PFSK-1 (cell line): ENCODE measurements at regions not wholly inside any gene's neighbourhood (a gene's known extent, or its start where the extent isn't known, plus 50 kb on each side); places are given as distances from the start of the nearest gene placed in this dataset.

ENCODE experiments used
- FOXP2 ChIP-seq: optimal IDR thresholded peaks from 2 replicates; pipeline ENCODE3; 2011; ENCODE audit warnings: borderline replicate concordance, control low read depth, inconsistent platforms; ENCODE audit not compliant: insufficient read depth; ENCODE audit errors: extremely low read length, extremely low read depth
- POLR2AphosphoS5 ChIP-seq: IDR thresholded peaks from 2 replicates; pipeline ENCODE4 v1.6.1; 2012; ENCODE audit warnings: low read depth, mild to moderate bottlenecking, control low read depth, low read length, moderate library complexity
- SIN3A ChIP-seq: IDR thresholded peaks from 2 replicates; pipeline ENCODE4 v1.6.1; 2012; ENCODE audit warnings: mild to moderate bottlenecking, low read length, moderate library complexity, borderline replicate concordance; ENCODE audit not compliant: insufficient read depth
- TAF1 ChIP-seq: IDR thresholded peaks from 2 replicates; pipeline ENCODE4 v1.6.1; 2012; ENCODE audit warnings: low read length, control low read depth, borderline replicate concordance; ENCODE audit not compliant: insufficient read depth
- TF ChIP-seq, protein P1 (sequence below), 2 experiments: IDR thresholded peaks; 2 replicates each; pipeline versions ENCODE4 v1.6.1 to v1.8.0; 2011 to 2012; ENCODE audit warnings: low read depth in 2 of 2, low read length in 2 of 2, control low read depth in 1 of 2, inconsistent platforms in 1 of 2, mild to moderate bottlenecking in 1 of 2, moderate library complexity in 1 of 2; ENCODE audit not compliant: insufficient read depth in 1 of 2

DNA sequence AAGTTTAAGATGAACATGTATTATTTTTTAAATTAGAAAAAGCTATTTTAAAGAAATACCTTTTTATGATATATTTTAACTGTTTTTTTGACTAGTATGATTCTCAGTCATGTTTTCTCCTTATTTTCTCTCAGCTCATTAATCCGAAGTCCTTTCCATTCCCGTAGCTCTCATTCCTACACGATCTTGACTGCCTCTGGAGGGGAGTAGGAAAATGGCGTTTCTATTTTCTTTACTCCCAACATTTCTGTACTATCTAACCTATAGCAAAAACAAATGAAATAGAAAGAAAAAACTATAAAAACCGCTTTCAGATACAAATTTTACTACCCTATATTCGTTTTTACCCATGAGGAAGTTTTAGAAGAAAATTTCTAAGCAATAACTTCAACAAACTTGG, 343.8 kb downstream of the RBM26 start:
- TF ChIP-seq, protein P1, sequence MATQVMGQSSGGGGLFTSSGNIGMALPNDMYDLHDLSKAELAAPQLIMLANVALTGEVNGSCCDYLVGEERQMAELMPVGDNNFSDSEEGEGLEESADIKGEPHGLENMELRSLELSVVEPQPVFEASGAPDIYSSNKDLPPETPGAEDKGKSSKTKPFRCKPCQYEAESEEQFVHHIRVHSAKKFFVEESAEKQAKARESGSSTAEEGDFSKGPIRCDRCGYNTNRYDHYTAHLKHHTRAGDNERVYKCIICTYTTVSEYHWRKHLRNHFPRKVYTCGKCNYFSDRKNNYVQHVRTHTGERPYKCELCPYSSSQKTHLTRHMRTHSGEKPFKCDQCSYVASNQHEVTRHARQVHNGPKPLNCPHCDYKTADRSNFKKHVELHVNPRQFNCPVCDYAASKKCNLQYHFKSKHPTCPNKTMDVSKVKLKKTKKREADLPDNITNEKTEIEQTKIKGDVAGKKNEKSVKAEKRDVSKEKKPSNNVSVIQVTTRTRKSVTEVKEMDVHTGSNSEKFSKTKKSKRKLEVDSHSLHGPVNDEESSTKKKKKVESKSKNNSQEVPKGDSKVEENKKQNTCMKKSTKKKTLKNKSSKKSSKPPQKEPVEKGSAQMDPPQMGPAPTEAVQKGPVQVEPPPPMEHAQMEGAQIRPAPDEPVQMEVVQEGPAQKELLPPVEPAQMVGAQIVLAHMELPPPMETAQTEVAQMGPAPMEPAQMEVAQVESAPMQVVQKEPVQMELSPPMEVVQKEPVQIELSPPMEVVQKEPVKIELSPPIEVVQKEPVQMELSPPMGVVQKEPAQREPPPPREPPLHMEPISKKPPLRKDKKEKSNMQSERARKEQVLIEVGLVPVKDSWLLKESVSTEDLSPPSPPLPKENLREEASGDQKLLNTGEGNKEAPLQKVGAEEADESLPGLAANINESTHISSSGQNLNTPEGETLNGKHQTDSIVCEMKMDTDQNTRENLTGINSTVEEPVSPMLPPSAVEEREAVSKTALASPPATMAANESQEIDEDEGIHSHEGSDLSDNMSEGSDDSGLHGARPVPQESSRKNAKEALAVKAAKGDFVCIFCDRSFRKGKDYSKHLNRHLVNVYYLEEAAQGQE (IDR thresholded peaks at IDR 0.05; ENCODE audit: insufficient read depth in 1 of 2, low read depth in 2 of 2, low read length in 2 of 2) = no peak
- TF ChIP-seq POLR2AphosphoS5 (no peak), SIN3A (no peak), TAF1 (no peak), FOXP2 (no peak)
